Esophagus (tissue), 2 donors: ENCODE measurements at regions not wholly inside any gene's neighbourhood (a gene's known extent, or its start where the extent isn't known, plus 50 kb on each side); places are given as distances from the start of the nearest gene placed in this dataset.

Experiments
- H3K27ac ChIP-seq, 2 donors: one replicate each; pipeline ENCODE4 v1.5.1; 2013; ENCODE audit warnings: low read depth in 2 of 2, mild to moderate bottlenecking in 2 of 2, inconsistent platforms in 1 of 2, low read length in 1 of 2, moderate library complexity in 1 of 2
- H3K27me3 ChIP-seq, 2 donors: one replicate each; pipeline ENCODE4 v1.6.1; 2013; ENCODE audit warnings: low read length in 2 of 2, control low read depth in 1 of 2, mild to moderate bottlenecking in 1 of 2; ENCODE audit not compliant: insufficient read depth in 2 of 2, control insufficient read depth in 1 of 2
- H3K36me3 ChIP-seq, 2 donors: one replicate each; pipeline ENCODE4 v1.6.1; 2013; ENCODE audit warnings: low read length in 1 of 2; ENCODE audit not compliant: control insufficient read depth in 2 of 2, insufficient read depth in 2 of 2
- H3K4me1 ChIP-seq, 2 donors: one replicate each; pipeline ENCODE4 v1.6.1; 2013; ENCODE audit warnings: low read length in 1 of 2; ENCODE audit not compliant: control insufficient read depth in 2 of 2, insufficient read depth in 2 of 2
- H3K4me3 ChIP-seq, 2 donors: one replicate each; pipeline ENCODE4 v1.5.1; 2013; ENCODE audit warnings: low read length in 2 of 2, mild to moderate bottlenecking in 2 of 2, low read depth in 1 of 2, moderate library complexity in 1 of 2
- H3K9me3 ChIP-seq, 2 donors: one replicate each; pipeline ENCODE4 v1.6.1; 2013; ENCODE audit warnings: mild to moderate bottlenecking in 2 of 2, low read depth in 1 of 2, low read length in 1 of 2, moderate library complexity in 1 of 2; ENCODE audit not compliant: control insufficient read depth in 2 of 2, insufficient read depth in 1 of 2
- WGBS, 2 donors: extraction: QIAGEN DNeasy Blood & Tissue Kit; methylation state at CpG; one replicate each; pipeline ENCODE4 v1.1.7; 2013; 5-methylcytosine and 5-hydroxymethylcytosine counted together
- donor health status: healthy with polysubstance abuse.
- donor health status: Bipolar disorder and iron deficiency.

- Histone ChIP-seq H3K27ac (no peak overlapping the region), H3K4me3 (no peak overlapping the region), H3K36me3 (no peaks in the 10 kb centered on the region), H3K9me3 (peaks cover 0 to 7% of the 10 kb centered on the region in 2 donors), H3K27me3 (no peaks in the 10 kb centered on the region), H3K4me1 (no peaks in the 10 kb centered on the region)
- WGBS, 2 donors: 56 to 64% methylated on average over 4 of the region's 4 CpGs
Observed at GRCh38 chr3:162764051-162764807, 1267.6 kb downstream of the OTOL1 start.

DNA sequence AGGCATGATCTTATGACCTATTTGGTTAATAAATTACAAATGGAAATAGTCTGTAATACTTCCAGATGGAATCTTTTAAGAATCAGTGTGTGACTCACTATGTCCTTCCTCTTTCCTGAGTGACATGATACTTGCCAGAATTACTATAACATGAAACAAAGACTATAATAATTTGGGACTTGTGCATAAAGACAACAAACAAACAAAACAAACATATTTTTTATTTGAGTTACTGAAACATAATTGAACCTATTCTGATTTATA lies 1268.1 kb downstream of the OTOL1 start:
- Histone ChIP-seq H3K27me3 (no peaks in the 10 kb centered on the region), H3K36me3 (no peaks in the 10 kb centered on the region)

DNA sequence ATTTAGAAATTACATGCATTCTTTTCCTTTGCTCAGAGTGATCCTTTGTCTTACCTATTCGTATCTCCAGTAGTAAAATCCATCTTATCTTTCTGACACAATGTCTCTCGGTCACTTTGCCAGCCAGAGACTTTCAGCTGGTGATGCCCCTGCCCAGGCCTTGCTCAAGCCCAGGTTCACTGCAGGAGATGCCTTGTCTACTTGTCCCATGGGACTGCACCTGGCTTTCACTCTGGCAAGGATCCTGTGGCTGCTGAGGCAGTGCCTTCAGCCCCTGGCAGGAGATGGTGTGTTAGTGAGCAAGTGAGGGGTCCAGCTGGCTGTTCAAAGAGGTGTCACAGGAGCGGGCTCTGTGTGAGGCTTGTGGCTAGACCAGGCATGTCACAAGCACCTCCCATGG lies 1268.9 kb downstream of the OTOL1 start:
- Histone ChIP-seq H3K9me3 (peaks cover 0 to 7% of the 10 kb centered on the region in 2 donors), H3K4me3 (no peak overlapping the region), H3K27ac (no peak overlapping the region), H3K27me3 (no peaks in the 10 kb centered on the region), H3K4me1 (no peaks in the 10 kb centered on the region), H3K36me3 (no peaks in the 10 kb centered on the region)
- 72 to 79% methylated on average over 3 of the region's 3 CpGs for WGBS, 2 donors

More for the DNA sequence above, 1268.1 kb downstream of the OTOL1 start:
- H3K4me3 ChIP-seq: no peak overlapping the region
- no peaks in the 10 kb centered on the region for H3K4me1 ChIP-seq
- H3K9me3 ChIP-seq: peaks cover 0 to 7% of the 10 kb centered on the region in 2 donors
- H3K27ac ChIP-seq: no peak overlapping the region

GRCh38 chr3:162769564-162769963 lies 1273.0 kb downstream of the OTOL1 start:
- H3K9me3 ChIP-seq: peaks cover 0 to 7% of the 10 kb centered on the region in 2 donors
- H3K4me3 ChIP-seq: no peak overlapping the region

GRCh38 chr3:162770551-162770950 lies 1273.9 kb downstream of the OTOL1 start:
- Histone ChIP-seq H3K27me3 (no peaks in the 10 kb centered on the region), H3K4me1 (no peaks in the 10 kb centered on the region), H3K27ac (no peak overlapping the region), H3K9me3 (peaks cover 0 to 5% of the 10 kb centered on the region in 2 donors), H3K4me3 (no peak overlapping the region), H3K36me3 (no peaks in the 10 kb centered on the region)
- 45 to 54% methylated on average over 2 of the region's 2 CpGs for WGBS, 2 donors

More at GRCh38 chr3:162769564-162769963, 1273.0 kb downstream of the OTOL1 start:
- Histone ChIP-seq H3K27me3 (no peaks in the 10 kb centered on the region), H3K27ac (no peak overlapping the region), H3K36me3 (no peaks in the 10 kb centered on the region), H3K4me1 (no peaks in the 10 kb centered on the region)

DNA sequence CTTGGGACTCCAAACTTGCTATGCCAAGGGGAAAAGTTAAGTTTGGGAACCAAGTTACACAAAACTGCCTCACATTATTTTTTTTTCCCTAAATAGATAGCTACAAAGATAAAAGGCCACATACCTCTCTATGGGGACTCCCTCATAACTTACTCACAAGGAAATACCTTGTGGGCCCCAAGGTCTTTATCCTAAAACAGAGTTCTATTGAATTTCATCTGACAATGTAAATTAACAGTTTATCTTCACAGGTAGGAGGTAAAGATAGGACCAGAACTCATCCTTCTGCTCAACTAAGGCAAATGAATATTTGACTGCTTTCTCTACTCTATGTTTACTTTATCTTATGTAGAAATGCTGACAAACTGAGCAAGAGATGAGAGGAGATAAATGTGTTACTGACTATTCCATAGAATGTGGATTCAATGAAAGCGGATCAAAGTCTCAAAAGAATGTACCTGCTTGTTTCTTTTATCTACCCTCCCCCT lies 1278.0 kb downstream of the OTOL1 start:
- no peaks in the 10 kb centered on the region for H3K27me3 ChIP-seq

GRCh38 chr3:162776148-162776547 lies 1279.5 kb downstream of the OTOL1 start:
- Histone ChIP-seq H3K4me1 (no peaks in the 10 kb centered on the region), H3K27ac (no peak overlapping the region), H3K27me3 (no peaks in the 10 kb centered on the region), H3K4me3 (no peak overlapping the region), H3K36me3 (no peaks in the 10 kb centered on the region), H3K9me3 (no peaks in the 10 kb centered on the region)
- WGBS, 2 donors: 31 to 60% methylated on average over 3 of the region's 3 CpGs

More for the DNA sequence above, 1278.0 kb downstream of the OTOL1 start:
- H3K27ac ChIP-seq: no peak overlapping the region
- H3K36me3 ChIP-seq: no peaks in the 10 kb centered on the region
- no peak overlapping the region for H3K4me3 ChIP-seq
- no peaks in the 10 kb centered on the region for H3K4me1 ChIP-seq
- WGBS, 2 donors: 65 to 79% methylated on average over 1 of the region's 1 CpG
- no peaks in the 10 kb centered on the region for H3K9me3 ChIP-seq

- Histone ChIP-seq H3K27me3 (no peaks in the 10 kb centered on the region), H3K36me3 (no peaks in the 10 kb centered on the region), H3K9me3 (no peaks in the 10 kb centered on the region), H3K27ac (no peak overlapping the region), H3K4me1 (no peaks in the 10 kb centered on the region), H3K4me3 (no peak overlapping the region)
- 81 to 88% methylated on average over 1 of the region's 1 CpG for WGBS, 2 donors
Observed at GRCh38 chr3:162777118-162777517, 1280.5 kb downstream of the OTOL1 start.

DNA sequence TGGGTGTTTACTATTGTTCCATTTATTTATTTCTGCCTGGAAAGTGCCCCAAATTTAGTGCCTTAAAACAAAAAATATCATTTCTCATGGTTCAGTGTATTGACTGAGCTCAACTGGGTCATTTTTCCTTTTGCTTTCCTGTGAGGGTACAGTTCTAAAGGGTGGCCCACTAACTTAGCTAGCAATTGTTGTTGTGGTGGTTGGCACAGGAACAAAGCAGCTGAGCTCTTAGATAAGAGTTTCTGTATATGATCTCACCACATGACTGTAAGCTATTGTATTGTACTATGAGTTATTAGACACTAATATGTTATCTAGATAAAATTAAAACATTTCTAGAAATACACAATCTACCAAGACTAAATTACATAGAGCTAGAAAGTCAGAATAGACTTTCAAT lies 1283.7 kb downstream of the OTOL1 start:
- no peaks in the 10 kb centered on the region for H3K27me3 ChIP-seq
- no peaks in the 10 kb centered on the region for H3K4me1 ChIP-seq
- no peak overlapping the region for H3K4me3 ChIP-seq
- H3K27ac ChIP-seq: no peak overlapping the region
- no peaks in the 10 kb centered on the region for H3K36me3 ChIP-seq
- H3K9me3 ChIP-seq: no peaks in the 10 kb centered on the region

- H3K27ac ChIP-seq: no peak overlapping the region
Observed at GRCh38 chr3:162799910-162800309, 1303.3 kb downstream of the OTOL1 start.

More at GRCh38 chr3:162799910-162800309, 1303.3 kb downstream of the OTOL1 start:
- Histone ChIP-seq H3K9me3 (no peaks in the 10 kb centered on the region), H3K36me3 (no peaks in the 10 kb centered on the region), H3K27me3 (no peaks in the 10 kb centered on the region), H3K4me3 (no peak overlapping the region), H3K4me1 (no peaks in the 10 kb centered on the region)
- 79% methylated on average over 2 of the region's 2 CpGs; no CpG with 5 or more reads in 1 of the 2 donors for WGBS, 2 donors
